HepG2 (cell line): ENCODE measurements at regions not wholly inside any gene's neighbourhood (a gene's known extent, or its start where the extent isn't known, plus 50 kb on each side); places are given as distances from the start of the nearest gene placed in this dataset.

ENCODE experiments used
- ATAC-seq: fragments of 200-7000 bp; cut with Tn5 transposase; 3 replicates; pipeline ENCODE4 v1.9.1; 2020; ENCODE audit warnings: mild to moderate bottlenecking, moderate library complexity
- BruUV-seq: library from RNA; stranded (reverse); fragments of 400-500 nt; replicated peaks from 2 replicates; lab custom pipeline; 2021; lab: Mats Ljungman, UMichigan
- CTCF ChIA-PET: fragments of 300-600 bp; formaldehyde crosslinking; extraction: SDS; loops from one replicate; lab custom pipeline; 2021; ENCODE audit warnings: low total read pairs, inconsistent platforms, low intra/inter-chr PET ratio; lab: Yijun Ruan, JAX
- POLR2A ChIA-PET: fragments of 350-600 bp; sonication (Branson Sonifier 250); formaldehyde crosslinking; loops from one replicate; lab custom pipeline; 2020; ENCODE audit warnings: antibody characterized with exemption, inconsistent platforms; lab: Yijun Ruan, JAX
- DNase-seq: peaks from one replicate; pipeline ENCODE4 v3.0.0-alpha.2; 2015; ENCODE audit warnings: low spot score
- FAIRE-seq: peaks from 3 replicates; lab custom pipeline; 2011; peaks lifted over from hg19 to GRCh38; lab: Jason Lieb, UNC
- H2AFZ ChIP-seq: one replicate; pipeline ENCODE4 v1.6.1; 2011; ENCODE audit warnings: low read length, inconsistent platforms
- H3K27ac ChIP-seq: fragments of 300-600 bp; 3 replicates; pipeline ENCODE4 v1.8.0; 2011; ENCODE audit warnings: mixed run types, mild to moderate bottlenecking, mixed read lengths, low read length, inconsistent platforms; ENCODE audit not compliant: insufficient read depth; ENCODE audit errors: extremely low read length
- H3K27me3 ChIP-seq, 2 experiments: fragments of 200-600 bp in 1 of 2; 2 replicates in 1 of 2; 3 replicates in 1 of 2; pipeline versions ENCODE4 v1.6.0 to v1.8.0; 2011; ENCODE audit warnings: low read length in 2 of 2, mild to moderate bottlenecking in 2 of 2, moderate library complexity in 2 of 2, inconsistent platforms in 1 of 2; ENCODE audit not compliant: insufficient read depth in 2 of 2, control insufficient read depth in 1 of 2
- H3K36me3 ChIP-seq, 2 experiments: fragments of 200-600 bp in 1 of 2; replicated peaks in 1 of 2; 2 replicates in 1 of 2; 3 replicates in 1 of 2; pipeline versions ENCODE4 v1.5.1 to v1.8.0; 2011; ENCODE audit warnings: low read length in 2 of 2, inconsistent platforms in 1 of 2; ENCODE audit not compliant: insufficient read depth in 2 of 2, control insufficient read depth in 1 of 2
- H3K4me1 ChIP-seq: 2 replicates; pipeline ENCODE4 v1.5.1; 2012; ENCODE audit warnings: low read length, inconsistent platforms; ENCODE audit not compliant: insufficient read depth
- H3K4me2 ChIP-seq: 2 replicates; pipeline ENCODE4 v1.6.0; 2011; ENCODE audit warnings: low read depth, low read length, inconsistent platforms
- H3K4me3 ChIP-seq, 3 experiments: fragments of 200-600 bp in 1 of 3; sonication (generic), shearing (Covaris generic) in 1 of 3; replicated peaks in 1 of 3; 2 replicates each; pipeline ENCODE4 v1.5.1; 2011 to 2016; ENCODE audit warnings: low read length in 3 of 3, inconsistent platforms in 2 of 3, low read depth in 2 of 3, mild to moderate bottlenecking in 2 of 3, control low read depth in 1 of 3, mixed read lengths in 1 of 3; ENCODE audit not compliant: insufficient read depth in 1 of 3
- H3K79me2 ChIP-seq: one replicate; pipeline ENCODE4 v1.6.1; 2011; ENCODE audit warnings: low read length, inconsistent platforms; ENCODE audit not compliant: insufficient read depth
- H3K9ac ChIP-seq: 2 replicates; pipeline ENCODE4 v1.6.0; 2011; ENCODE audit warnings: mild to moderate bottlenecking, low read depth, low read length, inconsistent platforms; ENCODE audit not compliant: insufficient read depth
- H3K9me3 ChIP-seq: 2 replicates; pipeline ENCODE4 v1.5.1; 2012; ENCODE audit warnings: mild to moderate bottlenecking, low read length
- H4K20me1 ChIP-seq: 2 replicates; pipeline ENCODE4 v1.6.0; 2011; ENCODE audit warnings: inconsistent platforms, mild to moderate bottlenecking, low read length, moderate library complexity; ENCODE audit not compliant: insufficient read depth
- NFRKB ChIP-seq: fragments of 450-650 bp; IDR thresholded peaks from 2 replicates; pipeline ENCODE4 v1.6.1; 2017
- WGBS: methylation state at CpG from one replicate; pipeline ENCODE4 v1.1.6; 2017; ENCODE audit warnings: low lambda C conversion rate; 5-methylcytosine and 5-hydroxymethylcytosine counted together
- in situ Hi-C: cut with HindIII; loops from 2 replicates; pipeline ENCODE4 v1.10.0; 2017; ENCODE audit warnings: low pct_unique_long_range_greater_than_20kb; ENCODE audit not compliant: extremely low pct_ligation_motif_present
- intact Hi-C: fragments of 100-400 bp; cut with micrococcal nuclease; formaldehyde crosslinking; loops from one replicate; pipeline ENCODE4 v1.10.0; 2022; ENCODE audit not compliant: unreplicated experiment
- TF ChIP-seq, protein P1 (sequence below): sonication (generic); formaldehyde crosslinking; IDR thresholded peaks from 2 replicates; pipeline ENCODE4 v1.4.0; 2020; ENCODE audit warnings: missing genetic modification reagents, borderline replicate concordance
- TF ChIP-seq, protein P2 (sequence below): sonication (generic); formaldehyde crosslinking; IDR thresholded peaks from 2 replicates; pipeline ENCODE4 v1.5.1; 2020; ENCODE audit warnings: mild to moderate bottlenecking, missing genetic modification reagents, borderline replicate concordance

DNA sequence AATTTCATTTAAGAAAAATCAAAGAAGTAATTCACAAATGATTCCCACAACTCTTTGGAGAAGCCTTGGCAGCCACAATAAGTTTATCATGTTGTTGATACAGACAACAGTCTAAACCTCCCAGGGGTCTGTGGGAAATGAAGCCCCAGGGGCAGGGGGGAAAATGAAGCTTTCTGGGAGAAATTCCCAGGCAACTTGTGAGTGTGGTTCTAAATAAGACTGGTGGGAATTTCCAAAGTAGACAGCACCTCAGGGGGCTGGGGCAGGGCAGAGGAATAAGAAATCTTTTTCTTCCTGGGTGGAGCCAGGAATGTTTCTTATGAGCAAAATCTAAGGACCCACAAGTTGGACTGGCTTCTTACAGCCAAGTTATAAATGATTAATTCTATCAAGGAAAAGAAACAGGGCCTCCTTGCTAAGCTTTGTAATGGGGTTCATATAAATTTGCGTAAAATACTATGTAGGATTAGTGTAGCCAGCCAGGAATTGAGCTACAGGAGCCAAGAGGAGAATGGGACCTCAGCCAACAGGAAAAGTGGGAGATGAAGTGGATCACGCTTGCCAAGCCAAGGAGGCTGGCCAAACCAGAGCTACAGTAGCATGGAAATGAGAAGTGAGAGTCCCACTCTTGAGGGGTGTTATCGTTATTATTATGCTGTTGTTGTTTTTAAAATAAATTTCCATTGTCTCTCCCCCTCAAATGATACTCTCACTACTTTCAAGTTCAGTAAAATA, 182.9 kb upstream of the FAR2 start:
- BruUV-seq = no TSS peak
- H4K20me1 ChIP-seq = no peaks in the 10 kb centered on the region
- DNase-seq (no peak), FAIRE-seq (no peak), ATAC-seq (no peak)
- no peak overlapping the region for H3K4me3 ChIP-seq
- CTCF ChIA-PET = no interaction called here
- no peak overlapping the region for H3K4me2 ChIP-seq
- no peaks in the 10 kb centered on the region for H3K9me3 ChIP-seq
- H3K4me1 ChIP-seq = no peaks in the 10 kb centered on the region
- intact Hi-C loops = no loop called here
- no peak overlapping the region for H3K9ac ChIP-seq
- no peak for TF ChIP-seq NFRKB
- TF ChIP-seq, protein P1, sequence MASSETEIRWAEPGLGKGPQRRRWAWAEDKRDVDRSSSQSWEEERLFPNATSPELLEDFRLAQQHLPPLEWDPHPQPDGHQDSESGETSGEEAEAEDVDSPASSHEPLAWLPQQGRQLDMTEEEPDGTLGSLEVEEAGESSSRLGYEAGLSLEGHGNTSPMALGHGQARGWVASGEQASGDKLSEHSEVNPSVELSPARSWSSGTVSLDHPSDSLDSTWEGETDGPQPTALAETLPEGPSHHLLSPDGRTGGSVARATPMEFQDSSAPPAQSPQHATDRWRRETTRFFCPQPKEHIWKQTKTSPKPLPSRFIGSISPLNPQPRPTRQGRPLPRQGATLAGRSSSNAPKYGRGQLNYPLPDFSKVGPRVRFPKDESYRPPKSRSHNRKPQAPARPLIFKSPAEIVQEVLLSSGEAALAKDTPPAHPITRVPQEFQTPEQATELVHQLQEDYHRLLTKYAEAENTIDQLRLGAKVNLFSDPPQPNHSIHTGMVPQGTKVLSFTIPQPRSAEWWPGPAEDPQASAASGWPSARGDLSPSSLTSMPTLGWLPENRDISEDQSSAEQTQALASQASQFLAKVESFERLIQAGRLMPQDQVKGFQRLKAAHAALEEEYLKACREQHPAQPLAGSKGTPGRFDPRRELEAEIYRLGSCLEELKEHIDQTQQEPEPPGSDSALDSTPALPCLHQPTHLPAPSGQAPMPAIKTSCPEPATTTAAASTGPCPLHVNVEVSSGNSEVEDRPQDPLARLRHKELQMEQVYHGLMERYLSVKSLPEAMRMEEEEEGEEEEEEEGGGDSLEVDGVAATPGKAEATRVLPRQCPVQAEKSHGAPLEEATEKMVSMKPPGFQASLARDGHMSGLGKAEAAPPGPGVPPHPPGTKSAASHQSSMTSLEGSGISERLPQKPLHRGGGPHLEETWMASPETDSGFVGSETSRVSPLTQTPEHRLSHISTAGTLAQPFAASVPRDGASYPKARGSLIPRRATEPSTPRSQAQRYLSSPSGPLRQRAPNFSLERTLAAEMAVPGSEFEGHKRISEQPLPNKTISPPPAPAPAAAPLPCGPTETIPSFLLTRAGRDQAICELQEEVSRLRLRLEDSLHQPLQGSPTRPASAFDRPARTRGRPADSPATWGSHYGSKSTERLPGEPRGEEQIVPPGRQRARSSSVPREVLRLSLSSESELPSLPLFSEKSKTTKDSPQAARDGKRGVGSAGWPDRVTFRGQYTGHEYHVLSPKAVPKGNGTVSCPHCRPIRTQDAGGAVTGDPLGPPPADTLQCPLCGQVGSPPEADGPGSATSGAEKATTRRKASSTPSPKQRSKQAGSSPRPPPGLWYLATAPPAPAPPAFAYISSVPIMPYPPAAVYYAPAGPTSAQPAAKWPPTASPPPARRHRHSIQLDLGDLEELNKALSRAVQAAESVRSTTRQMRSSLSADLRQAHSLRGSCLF (CRISPR knock-in tag) = no peak
- TF ChIP-seq, protein P2, sequence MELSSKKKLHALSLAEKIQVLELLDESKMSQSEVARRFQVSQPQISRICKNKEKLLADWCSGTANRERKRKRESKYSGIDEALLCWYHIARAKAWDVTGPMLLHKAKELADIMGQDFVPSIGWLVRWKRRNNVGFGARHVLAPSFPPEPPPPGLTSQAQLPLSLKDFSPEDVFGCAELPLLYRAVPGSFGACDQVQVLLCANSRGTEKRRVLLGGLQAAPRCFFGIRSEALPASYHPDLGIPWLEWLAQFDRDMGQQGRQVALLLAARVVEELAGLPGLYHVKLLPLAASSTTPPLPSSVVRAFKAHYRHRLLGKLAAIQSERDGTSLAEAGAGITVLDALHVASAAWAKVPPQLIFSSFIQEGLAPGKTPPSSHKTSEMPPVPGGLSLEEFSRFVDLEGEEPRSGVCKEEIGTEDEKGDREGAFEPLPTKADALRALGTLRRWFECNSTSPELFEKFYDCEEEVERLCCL (CRISPR knock-in tag) = no peak
- no peaks in the 10 kb centered on the region for H3K36me3 ChIP-seq
- H3K27me3 ChIP-seq = no peaks in the 10 kb centered on the region; a peak in 1 of 5 replicates
- H3K79me2 ChIP-seq = no peaks in the 10 kb centered on the region
- 10% methylated on average over 3 of the region's 3 CpGs for WGBS
- H2AFZ ChIP-seq = no peak overlapping the region
- in situ Hi-C loops = no loop called here
- H3K27ac ChIP-seq = no peak overlapping the region
- POLR2A ChIA-PET = no interaction called here
